Stimulated activated CD8-positive, alpha-beta memory T cell treated with anti-CD3 and anti-CD28 coated beads, Interleukin-4, amount 100 ng/mL, for 1 hour (primary cell): ENCODE measurements at regions not wholly inside any gene's neighbourhood (a gene's known extent, or its start where the extent isn't known, plus 50 kb on each side); places are given as distances from the start of the nearest gene placed in this dataset.
"Not testable (repeated sequence)": the region's sequence is repeated elsewhere in the genome, so short reads cannot be mapped to it uniquely, and the experiment has no call there.

Source experiments
- DNase-seq, 2 donors: peaks; one replicate each; pipeline ENCODE4 v3.0.0-alpha.2; 2020; ENCODE audit warnings: low read depth in 2 of 2, low spot score in 1 of 2

- DNase-seq: not testable (repeated sequence)
Observed at GRCh38 chr13:89434624-89435023, 1763.5 kb downstream of the SLITRK5 start.

DNA sequence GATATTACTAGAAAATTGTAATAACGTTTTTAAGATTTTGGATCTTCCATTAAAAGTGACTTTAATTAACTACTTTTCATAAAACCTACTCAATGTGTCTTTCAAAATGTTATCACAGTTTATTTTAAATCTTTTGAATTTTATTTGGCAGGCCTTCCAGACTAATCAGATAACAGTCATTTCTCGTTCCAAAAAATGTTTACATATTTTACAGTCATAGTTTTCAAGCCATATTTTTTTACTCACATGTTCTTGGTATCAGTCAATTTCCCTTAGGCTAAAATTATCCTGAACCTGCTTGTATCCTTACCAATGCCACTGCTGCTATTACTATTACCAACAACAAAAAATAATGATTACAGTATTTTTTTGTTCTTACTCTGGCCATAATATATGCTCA lies 1783.5 kb downstream of the SLITRK5 start:
- no peak for DNase-seq

GRCh38 chr13:89455225-89455624 lies 1784.1 kb downstream of the SLITRK5 start:
- no peak for DNase-seq

DNA sequence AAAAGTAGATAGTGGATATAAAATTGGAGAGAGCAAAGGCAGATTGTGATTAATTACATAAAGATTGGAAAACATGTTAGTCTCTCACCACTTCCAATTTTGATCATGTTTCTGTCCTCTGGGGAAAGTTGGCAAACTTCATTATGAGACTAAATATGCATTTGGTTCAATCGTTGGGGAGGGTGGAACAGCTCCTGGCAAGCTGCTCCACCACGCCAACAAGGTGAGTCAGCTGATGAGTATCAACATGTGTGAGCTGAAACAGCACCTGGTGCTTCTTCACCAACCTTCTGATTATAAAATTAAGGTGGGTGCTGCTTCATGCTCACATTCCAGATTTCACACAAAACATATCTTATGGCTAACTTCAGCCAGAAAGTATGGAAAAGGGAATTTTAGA lies 1784.6 kb downstream of the SLITRK5 start:
- DNase-seq: no peak

GRCh38 chr13:89457977-89458376 lies 1786.8 kb downstream of the SLITRK5 start:
- DNase-seq: no peak

- DNase-seq: no peak
Observed at GRCh38 chr13:89458456-89458855, 1787.3 kb downstream of the SLITRK5 start.

- DNase-seq: not testable (repeated sequence)
Observed at GRCh38 chr13:89460895-89461294, 1789.7 kb downstream of the SLITRK5 start.

- no peak for DNase-seq
Observed at GRCh38 chr13:89465366-89465765, 1794.2 kb downstream of the SLITRK5 start.

DNA sequence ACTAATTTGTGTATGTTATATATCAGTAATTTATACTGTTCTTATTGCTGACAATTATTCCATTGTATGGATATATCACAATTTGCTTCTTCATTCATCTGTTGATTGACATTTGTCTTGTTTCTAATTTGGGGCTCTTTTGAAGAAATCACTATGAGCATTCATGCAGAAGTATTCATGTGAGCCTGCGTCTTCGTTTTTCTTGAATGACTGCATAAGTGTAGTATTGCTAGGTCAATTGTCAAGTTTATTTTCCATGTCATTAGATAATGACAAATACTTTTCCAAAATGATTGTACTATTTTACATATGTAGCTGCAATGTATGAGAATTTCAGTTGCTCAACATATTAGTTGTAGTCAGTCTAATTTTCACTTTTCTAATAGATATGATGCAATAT lies 1796.9 kb downstream of the SLITRK5 start:
- DNase-seq: no peak

DNA sequence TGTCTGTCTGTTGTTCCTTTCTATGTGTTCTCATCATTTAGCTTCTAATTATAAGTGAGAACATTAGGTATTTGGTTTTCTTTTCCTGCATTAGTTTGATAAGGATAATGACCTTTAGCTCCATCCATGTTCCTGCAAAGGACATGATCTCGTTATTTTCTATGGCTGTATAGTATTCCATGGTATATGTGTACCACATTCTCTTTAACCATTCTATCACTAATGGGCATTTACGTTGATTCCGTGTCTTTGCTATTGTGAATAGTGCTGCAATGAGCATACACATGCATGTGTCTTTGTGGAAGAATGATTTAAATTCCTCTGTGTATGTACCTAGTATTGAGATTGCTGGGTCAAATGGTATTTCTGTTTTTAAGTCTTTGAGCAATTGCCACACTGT lies 1799.7 kb downstream of the SLITRK5 start:
- no peak for DNase-seq

DNA sequence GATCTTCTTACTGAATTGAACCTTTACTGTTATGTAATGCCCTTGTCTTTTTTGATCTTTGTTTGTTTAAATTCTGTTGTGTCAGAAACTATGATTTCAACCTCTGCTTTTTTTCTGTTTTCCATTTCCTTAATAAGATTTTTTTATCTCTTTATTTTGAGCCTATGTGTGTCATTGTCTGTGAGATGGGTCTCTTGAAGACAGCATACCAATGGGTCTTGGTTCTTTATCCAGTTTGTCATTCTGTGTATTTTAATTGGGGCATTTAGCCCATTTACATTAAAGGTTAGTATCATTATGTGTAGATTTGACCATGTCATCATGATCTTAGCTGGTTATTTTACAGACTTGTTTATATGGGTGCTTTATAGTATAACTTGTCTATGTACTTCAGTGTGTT lies 1803.3 kb downstream of the SLITRK5 start:
- DNase-seq: no peak

GRCh38 chr13:89486065-89486464 lies 1814.9 kb downstream of the SLITRK5 start:
- DNase-seq: no peak

DNA sequence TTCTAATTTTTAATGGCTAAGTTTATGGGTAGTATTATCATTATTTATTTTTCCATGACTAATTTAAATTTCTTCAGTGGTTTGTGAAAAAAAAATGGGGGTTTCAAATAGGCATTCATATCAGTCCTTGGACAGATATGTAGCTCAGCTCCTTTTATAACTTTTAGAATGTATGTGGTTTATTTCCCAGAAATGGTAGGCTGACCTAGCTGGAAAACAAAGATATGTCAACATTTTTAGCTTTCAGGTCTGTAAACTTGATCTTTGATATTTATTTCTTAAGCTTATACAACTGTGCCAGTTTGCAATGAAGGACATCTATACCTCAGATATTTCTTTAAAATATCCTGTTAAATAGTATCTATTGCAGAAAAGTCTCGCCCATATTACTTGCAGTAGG lies 1815.5 kb downstream of the SLITRK5 start:
- no peak for DNase-seq

DNA sequence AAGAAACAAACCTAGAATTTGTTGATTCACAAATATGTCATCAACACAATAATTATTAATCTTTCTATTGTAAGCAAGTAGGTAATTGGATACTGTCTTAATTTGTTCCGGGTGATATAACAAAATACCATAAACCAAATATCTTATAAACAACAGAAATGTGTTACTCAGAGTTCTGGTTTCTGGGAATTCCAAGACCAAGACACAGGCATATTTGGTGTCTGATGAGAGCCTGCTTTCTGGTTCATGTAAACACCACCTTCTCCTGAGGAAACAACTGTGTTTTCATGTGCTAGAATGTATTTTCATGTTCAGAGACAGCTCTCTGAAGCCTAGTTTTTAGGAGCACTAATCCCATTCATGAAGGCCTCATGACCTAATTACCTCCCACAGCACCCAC lies 1819.5 kb downstream of the SLITRK5 start:
- DNase-seq: no peak

GRCh38 chr13:89496478-89496877 lies 1825.3 kb downstream of the SLITRK5 start:
- no peak for DNase-seq

DNA sequence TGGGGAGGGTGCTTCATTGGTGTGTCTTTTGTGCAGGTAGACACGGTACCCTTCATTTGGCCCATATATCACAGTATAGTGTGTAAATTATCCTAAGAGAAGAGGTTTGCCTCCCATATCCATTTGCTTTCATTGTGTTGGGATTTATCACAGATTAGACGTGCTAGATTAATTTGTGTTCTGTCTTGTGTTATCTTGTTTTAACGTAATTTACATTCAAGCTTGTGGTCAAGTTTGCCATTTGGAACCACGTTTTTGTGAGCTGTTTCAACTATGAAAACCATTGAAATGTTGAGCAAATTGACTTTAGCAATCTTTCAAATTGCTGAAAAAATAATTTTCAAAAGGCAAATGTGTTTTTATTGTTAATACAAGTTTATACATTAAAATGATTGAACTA lies 1826.5 kb downstream of the SLITRK5 start:
- DNase-seq: no peak

GRCh38 chr13:89502286-89502685 lies 1831.1 kb downstream of the SLITRK5 start:
- DNase-seq: no peak

DNA sequence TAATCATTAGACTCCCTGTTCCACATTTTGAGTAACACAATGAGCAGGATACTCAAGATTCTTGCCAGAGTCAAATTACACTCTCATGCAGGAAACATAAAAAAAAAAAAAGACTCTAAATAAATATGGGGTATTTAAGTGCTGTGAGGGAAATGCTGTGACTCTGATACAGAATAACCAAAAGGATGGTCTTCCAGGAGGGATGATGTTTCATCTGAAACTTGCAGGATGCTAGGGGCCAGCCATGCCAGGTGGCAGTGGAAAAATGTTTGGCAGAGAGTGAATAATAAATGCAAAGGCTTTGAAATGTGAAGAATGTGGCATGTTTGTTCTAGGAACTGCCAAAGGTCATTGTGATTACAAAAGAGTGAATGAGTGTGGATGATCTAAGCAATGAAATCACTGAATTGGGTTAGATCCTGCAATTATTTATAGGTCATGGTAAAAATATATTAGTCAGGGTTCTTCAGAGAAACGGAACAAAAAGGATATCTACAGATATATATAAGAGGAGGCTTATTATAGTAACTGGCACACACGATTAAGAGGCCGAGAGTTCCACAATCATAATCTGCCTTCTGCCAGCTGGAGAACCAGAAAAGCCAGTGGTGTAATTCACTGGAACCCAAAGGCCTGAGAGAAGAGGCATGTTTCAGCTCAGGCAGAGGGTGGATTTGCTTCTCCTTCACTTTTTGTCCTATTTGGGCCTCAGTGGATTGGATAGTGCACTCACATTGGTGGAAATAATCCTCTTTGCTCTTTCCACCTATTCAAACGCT lies 1832.8 kb upstream of the MIR17HG start:
- no peak for DNase-seq

DNA sequence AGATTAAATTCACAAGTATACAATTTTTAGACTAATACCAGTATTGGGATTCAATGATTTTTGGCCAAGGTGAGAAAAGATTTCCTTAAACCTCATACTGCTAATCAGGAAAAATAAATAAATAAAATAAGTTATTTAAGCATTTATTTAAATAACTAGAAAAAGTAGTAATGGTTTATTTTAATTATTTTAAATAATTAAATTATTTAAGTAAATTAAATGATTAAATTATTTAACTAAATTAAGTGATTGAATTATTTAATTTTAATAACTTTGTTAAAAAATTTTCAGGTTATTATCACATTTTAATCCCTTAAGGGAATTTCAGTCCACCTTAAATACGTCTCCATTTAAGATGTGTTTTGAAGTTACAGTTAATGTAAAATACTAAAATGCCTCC lies 1831.5 kb upstream of the MIR17HG start:
- no peak for DNase-seq

DNA sequence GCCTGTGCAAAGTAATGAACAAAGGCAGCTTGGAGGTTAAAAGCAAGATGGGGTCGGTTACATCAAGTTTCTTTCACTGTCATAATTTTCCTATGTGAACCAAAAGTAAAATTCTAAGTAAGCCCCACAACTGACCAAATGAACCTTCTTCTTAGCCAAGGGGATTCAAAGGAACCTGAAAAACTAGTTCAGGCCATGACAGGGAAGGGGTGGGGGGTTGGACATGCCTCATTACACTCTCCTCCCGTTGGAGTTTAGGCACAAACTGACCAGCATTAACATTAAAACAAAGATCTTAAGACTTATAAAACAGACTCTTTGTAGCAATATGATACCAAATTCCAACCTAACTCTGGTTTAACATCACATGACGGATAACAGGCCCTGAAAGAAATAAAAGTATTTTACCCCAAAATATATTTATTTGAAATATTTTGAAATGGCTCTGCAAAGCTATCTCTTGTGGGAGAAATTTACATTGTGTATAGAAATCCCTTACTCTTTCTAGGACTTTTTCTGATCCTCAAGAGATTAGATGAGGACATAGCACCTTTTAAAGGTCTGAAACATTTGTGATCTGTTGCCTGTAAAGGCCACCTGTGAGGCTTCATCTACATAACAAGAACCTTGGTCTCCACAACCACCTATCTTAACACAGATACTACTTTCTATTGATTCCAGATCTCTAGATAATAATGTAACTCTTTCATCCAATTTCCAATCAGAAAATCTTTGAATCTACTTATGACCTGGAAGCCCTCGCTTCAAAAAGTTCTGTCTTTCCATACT lies 1829.0 kb upstream of the MIR17HG start:
- DNase-seq: no peak

- DNase-seq: no peak
Observed at GRCh38 chr13:89520468-89520867, 1827.0 kb upstream of the MIR17HG start.

DNA sequence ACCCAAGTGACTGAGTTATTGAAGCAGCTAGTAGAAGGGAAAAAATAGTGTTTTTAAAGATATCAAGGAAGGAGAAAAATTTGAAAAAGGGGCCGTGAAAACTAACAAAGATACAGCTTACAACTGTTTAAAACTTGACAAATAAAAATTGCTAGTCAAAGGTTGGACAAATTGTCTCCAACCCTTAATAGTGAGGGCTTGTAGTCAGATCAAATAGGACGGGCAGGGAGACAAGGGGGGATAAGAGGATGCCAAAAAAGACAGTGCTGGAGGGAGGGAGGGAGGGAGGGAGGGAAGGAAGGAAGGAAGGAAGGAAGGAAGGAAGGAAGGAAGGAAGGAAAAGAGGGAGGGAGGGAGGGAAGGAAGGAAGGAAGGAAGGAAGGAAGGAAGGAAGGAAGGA lies 1825.8 kb upstream of the MIR17HG start:
- DNase-seq: not testable (repeated sequence)
